ENCODE measurements at regions not wholly inside any gene's neighbourhood (a gene's known extent, or its start where the extent isn't known, plus 50 kb on each side); places are given as distances from the start of the nearest gene placed in this dataset.

- POLR2A ChIA-PET = no interaction called here
- TF ChIP-seq EZH2 (IDR thresholded peaks at IDR 0.05; ENCODE audit: borderline replicate concordance, insufficient read depth, low read depth, low read length, poor library complexity, severe bottlenecking) = no peak
- no peak for ATAC-seq (ENCODE audit: low read depth)
These were observed 752.8 kb downstream of the CBLN4 start for GRCh38 chr20:55252521-55252920.

DNA sequence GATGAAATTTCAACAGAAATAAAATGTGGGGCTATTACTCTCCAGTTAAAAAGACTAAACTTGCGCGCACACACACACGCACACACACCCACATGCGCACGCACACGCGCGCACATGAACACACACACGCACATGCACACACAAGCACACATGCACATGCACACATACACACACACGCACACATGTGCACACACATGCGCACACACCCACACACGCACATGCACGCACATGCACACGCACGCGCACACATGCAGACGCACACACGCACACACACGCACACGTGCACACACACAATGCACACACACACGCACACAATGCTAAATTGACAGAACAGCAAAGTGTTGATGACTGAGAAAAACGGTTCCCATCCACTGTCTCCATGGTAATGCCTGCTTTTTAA, 754.1 kb downstream of the CBLN4 start:
- Mint-ChIP-seq H3K4me3 (no peak overlapping the region), H3K4me1 (no peaks in the 10 kb centered on the region), H3K27me3 (no peaks in the 10 kb centered on the region), H3K27ac (no peak overlapping the region), H3K9me3 (ENCODE audit: insufficient read depth) (peaks cover 10% of the 10 kb centered on the region)
- H3K4me1 ChIP-seq (ENCODE audit: control insufficient read depth in 2 of 2, insufficient read depth in 2 of 2, low read length in 2 of 2) = no peaks in the 10 kb centered on the region
- no peak overlapping the region for H3K4me3 ChIP-seq (ENCODE audit: control extremely low read depth in 1 of 5, extremely low read depth in 1 of 5, insufficient read depth in 1 of 5, low read depth in 2 of 5, low read length in 4 of 5)
- H3K9ac ChIP-seq (ENCODE audit: low read length) = no peak overlapping the region
- ChIA-PET POLR2A (no interaction called here), CTCF (no interaction called here)
- H3K9me3 ChIP-seq (ENCODE audit: control extremely low read depth in 1 of 3, control insufficient read depth in 2 of 3, insufficient read depth in 1 of 3, low read length in 2 of 3) = peaks cover 0 to 5% (median 0%) of the 10 kb centered on the region in 3 donors
- H4K20me1 ChIP-seq (ENCODE audit: control insufficient read depth, insufficient read depth, low read length, poor library complexity, severe bottlenecking) = no peaks in the 10 kb centered on the region
- TF ChIP-seq EZH2 (IDR thresholded peaks at IDR 0.05; ENCODE audit: borderline replicate concordance, insufficient read depth, low read depth, low read length, poor library complexity, severe bottlenecking) = no peak
- TF ChIP-seq CTCF (IDR thresholded peaks at IDR 0.05) = no peak
- H3K27me3 ChIP-seq (replicated peaks in 1 of 4; ENCODE audit: control extremely low read depth in 1 of 4, control insufficient read depth in 3 of 4, insufficient read depth in 4 of 4, low read length in 3 of 4) = no peaks in the 10 kb centered on the region
- no peak overlapping the region for H3K4me2 ChIP-seq (replicated peaks; ENCODE audit: low read depth, low read length, poor library complexity, severe bottlenecking)
- no peak overlapping the region for H3K27ac ChIP-seq (ENCODE audit: low read length in 2 of 2)
- H3K36me3 ChIP-seq (replicated peaks in 1 of 2; ENCODE audit: control extremely low read depth in 1 of 2, control insufficient read depth in 1 of 2, extremely low read depth in 1 of 2, insufficient read depth in 2 of 2, low read length in 1 of 2) = no peaks in the 10 kb centered on the region
- H3K79me2 ChIP-seq (ENCODE audit: control insufficient read depth, insufficient read depth, low read length) = no peaks in the 10 kb centered on the region
- ATAC-seq (ENCODE audit: low read depth) (no peak), DNase-seq (no peak)
- H2AFZ ChIP-seq (ENCODE audit: insufficient read depth, low read depth, low read length, poor library complexity, severe bottlenecking) = no peak overlapping the region
- whole genome bisulfite sequencing (ENCODE audit: insufficient coverage) = 84% methylated on average over 14 of the region's 22 CpGs
- intact Hi-C loops (cut with micrococcal nuclease) = no loop called here

More at GRCh38 chr20:55252521-55252920, 752.8 kb downstream of the CBLN4 start:
- Histone ChIP-seq H3K79me2 (ENCODE audit: control insufficient read depth, insufficient read depth, low read length) (no peaks in the 10 kb centered on the region), H3K4me1 (ENCODE audit: control insufficient read depth in 2 of 2, insufficient read depth in 2 of 2, low read length in 2 of 2) (no peaks in the 10 kb centered on the region), H3K9me3 (ENCODE audit: control extremely low read depth in 1 of 3, control insufficient read depth in 2 of 3, insufficient read depth in 1 of 3, low read length in 2 of 3) (peaks cover 0 to 5% (median 0%) of the 10 kb centered on the region in 3 donors), H3K4me2 (replicated peaks; ENCODE audit: low read depth, low read length, poor library complexity, severe bottlenecking) (no peak overlapping the region), H3K27me3 (replicated peaks in 1 of 4; ENCODE audit: control extremely low read depth in 1 of 4, control insufficient read depth in 3 of 4, insufficient read depth in 4 of 4, low read length in 3 of 4) (no peaks in the 10 kb centered on the region), H3K4me3 (ENCODE audit: control extremely low read depth in 1 of 5, extremely low read depth in 1 of 5, insufficient read depth in 1 of 5, low read depth in 2 of 5, low read length in 4 of 5) (no peak overlapping the region), H3K27ac (ENCODE audit: low read length in 2 of 2) (no peak overlapping the region), H3K36me3 (replicated peaks in 1 of 2; ENCODE audit: control extremely low read depth in 1 of 2, control insufficient read depth in 1 of 2, extremely low read depth in 1 of 2, insufficient read depth in 2 of 2, low read length in 1 of 2) (no peaks in the 10 kb centered on the region), H2AFZ (ENCODE audit: insufficient read depth, low read depth, low read length, poor library complexity, severe bottlenecking) (no peak overlapping the region), H4K20me1 (ENCODE audit: control insufficient read depth, insufficient read depth, low read length, poor library complexity, severe bottlenecking) (no peaks in the 10 kb centered on the region), H3K9ac (ENCODE audit: low read length) (no peak overlapping the region)
- intact Hi-C loops (cut with micrococcal nuclease) = no loop called here
- no peak for DNase-seq
- Mint-ChIP-seq H3K27ac (no peak overlapping the region), H3K4me1 (no peaks in the 10 kb centered on the region), H3K4me3 (no peak overlapping the region), H3K27me3 (no peaks in the 10 kb centered on the region), H3K9me3 (ENCODE audit: insufficient read depth) (peaks cover 7% of the 10 kb centered on the region)
- CTCF ChIA-PET = no interaction called here
- WGBS (ENCODE audit: insufficient coverage) = no CpG with 5 or more reads among the region's 5 CpGs
